Fibroblast of lung (primary cell): ENCODE measurements at regions not wholly inside any gene's neighbourhood (a gene's known extent, or its start where the extent isn't known, plus 50 kb on each side); places are given as distances from the start of the nearest gene placed in this dataset.

Experiments used
- DNase-seq, 2 donors: peaks; one replicate each; pipeline versions ENCODE4 v3.0.0 to v3.0.0-alpha.2; 2010; ENCODE audit warnings: low read depth in 2 of 2
- H2AFZ ChIP-seq: 2 replicates; pipeline ENCODE4 v1.5.1; 2012; ENCODE audit warnings: low read length, control low read depth, inconsistent platforms
- H3K27ac ChIP-seq: 2 replicates; pipeline ENCODE4 v1.5.1; 2011; ENCODE audit warnings: low read length, control low read depth; ENCODE audit not compliant: insufficient read depth
- H3K27me3 ChIP-seq: 2 replicates; pipeline ENCODE4 v1.5.1; 2011; ENCODE audit warnings: mild to moderate bottlenecking, low read length; ENCODE audit not compliant: control insufficient read depth, insufficient read depth
- H3K36me3 ChIP-seq: 2 replicates; pipeline ENCODE4 v1.5.1; 2011; ENCODE audit warnings: low read length; ENCODE audit not compliant: control insufficient read depth, insufficient read depth
- H3K4me1 ChIP-seq: 2 replicates; pipeline ENCODE4 v1.5.1; 2011; ENCODE audit warnings: low read length; ENCODE audit not compliant: control insufficient read depth, insufficient read depth; ENCODE audit errors: extremely low read depth
- H3K4me2 ChIP-seq: 2 replicates; pipeline ENCODE4 v1.5.1; 2011; ENCODE audit warnings: low read length, control low read depth; ENCODE audit not compliant: insufficient read depth; ENCODE audit errors: extremely low read depth
- H3K4me3 ChIP-seq, 4 experiments: fragments of 200-600 bp in 1 of 4; sonication (generic) in 1 of 4; replicated peaks in 1 of 4; 2 replicates each; pipeline ENCODE4 v1.5.1; 2011 to 2016; ENCODE audit warnings: low read length in 4 of 4, low read depth in 3 of 4, mild to moderate bottlenecking in 3 of 4, control low read depth in 2 of 4, inconsistent platforms in 1 of 4, mixed read lengths in 1 of 4; ENCODE audit not compliant: insufficient read depth in 1 of 4; ENCODE audit errors: control extremely low read depth in 1 of 4
- H3K79me2 ChIP-seq: 2 replicates; pipeline ENCODE4 v1.5.1; 2012; ENCODE audit warnings: mild to moderate bottlenecking, low read length, inconsistent platforms; ENCODE audit not compliant: control insufficient read depth, insufficient read depth
- H3K9ac ChIP-seq: 2 replicates; pipeline ENCODE4 v1.5.1; 2011; ENCODE audit warnings: mild to moderate bottlenecking, low read length, control low read depth; ENCODE audit not compliant: insufficient read depth
- H3K9me3 ChIP-seq: 2 replicates; pipeline ENCODE4 v1.5.1; 2012; ENCODE audit warnings: low read depth, low read length; ENCODE audit not compliant: control insufficient read depth, insufficient read depth
- H4K20me1 ChIP-seq: 2 replicates; pipeline ENCODE4 v1.5.1; 2011; ENCODE audit warnings: low read length; ENCODE audit not compliant: control insufficient read depth, insufficient read depth; ENCODE audit errors: extremely low read depth
- EZH2 ChIP-seq: IDR thresholded peaks from 2 replicates; pipeline ENCODE4 v1.5.1; 2012; ENCODE audit warnings: low read length, control low read depth, mild to moderate bottlenecking; ENCODE audit errors: missing control alignments
- TF ChIP-seq, protein P1 (sequence below), 2 donors: IDR thresholded peaks in 1 of 2; conservative IDR thresholded peaks in 1 of 2; 1 replicate in 1 of 2; 2 replicates in 1 of 2; pipeline ENCODE4 v1.5.1; 2011 to 2012; ENCODE audit warnings: low read length in 2 of 2, control low read depth in 1 of 2, inconsistent platforms in 1 of 2, low read depth in 1 of 2, mild to moderate bottlenecking in 1 of 2

DNA sequence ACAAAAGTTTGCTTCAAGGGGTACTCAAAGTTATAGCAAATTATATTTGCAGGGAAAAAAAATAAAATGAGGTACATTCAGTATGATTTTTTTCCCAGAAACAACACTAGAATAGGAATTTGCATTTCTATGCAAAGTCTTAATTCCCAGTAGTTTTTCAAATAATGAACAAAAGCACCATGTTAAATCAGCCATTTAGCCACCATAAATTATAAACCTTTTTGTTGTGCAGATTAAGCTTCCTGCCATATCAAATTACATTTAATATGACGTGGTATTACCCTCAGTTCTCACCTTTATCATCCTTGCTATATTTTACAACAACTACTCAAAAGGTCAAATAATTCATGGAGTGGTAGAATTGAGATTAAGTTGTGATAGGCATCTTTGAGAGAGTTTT is 136.6 kb upstream of the FRY start:
- Histone ChIP-seq H3K36me3 (no peaks in the 10 kb centered on the region), H3K4me1 (no peaks in the 10 kb centered on the region), H3K4me3 (no peak overlapping the region), H3K27ac (no peak overlapping the region), H3K27me3 (no peaks in the 10 kb centered on the region), H4K20me1 (no peaks in the 10 kb centered on the region), H3K9me3 (no peaks in the 10 kb centered on the region), H3K79me2 (no peaks in the 10 kb centered on the region), H2AFZ (no peak overlapping the region), H3K9ac (no peak overlapping the region), H3K4me2 (no peak overlapping the region)
- DNase-seq = no peak
- no peak for TF ChIP-seq EZH2
- TF ChIP-seq, protein P1, sequence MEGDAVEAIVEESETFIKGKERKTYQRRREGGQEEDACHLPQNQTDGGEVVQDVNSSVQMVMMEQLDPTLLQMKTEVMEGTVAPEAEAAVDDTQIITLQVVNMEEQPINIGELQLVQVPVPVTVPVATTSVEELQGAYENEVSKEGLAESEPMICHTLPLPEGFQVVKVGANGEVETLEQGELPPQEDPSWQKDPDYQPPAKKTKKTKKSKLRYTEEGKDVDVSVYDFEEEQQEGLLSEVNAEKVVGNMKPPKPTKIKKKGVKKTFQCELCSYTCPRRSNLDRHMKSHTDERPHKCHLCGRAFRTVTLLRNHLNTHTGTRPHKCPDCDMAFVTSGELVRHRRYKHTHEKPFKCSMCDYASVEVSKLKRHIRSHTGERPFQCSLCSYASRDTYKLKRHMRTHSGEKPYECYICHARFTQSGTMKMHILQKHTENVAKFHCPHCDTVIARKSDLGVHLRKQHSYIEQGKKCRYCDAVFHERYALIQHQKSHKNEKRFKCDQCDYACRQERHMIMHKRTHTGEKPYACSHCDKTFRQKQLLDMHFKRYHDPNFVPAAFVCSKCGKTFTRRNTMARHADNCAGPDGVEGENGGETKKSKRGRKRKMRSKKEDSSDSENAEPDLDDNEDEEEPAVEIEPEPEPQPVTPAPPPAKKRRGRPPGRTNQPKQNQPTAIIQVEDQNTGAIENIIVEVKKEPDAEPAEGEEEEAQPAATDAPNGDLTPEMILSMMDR (conservative IDR thresholded peaks at IDR 0.05 in 1 of 2, IDR thresholded peaks at IDR 0.05 in 1 of 2; ENCODE audit: low read depth in 1 of 2, low read length in 2 of 2) = no peak

DNA sequence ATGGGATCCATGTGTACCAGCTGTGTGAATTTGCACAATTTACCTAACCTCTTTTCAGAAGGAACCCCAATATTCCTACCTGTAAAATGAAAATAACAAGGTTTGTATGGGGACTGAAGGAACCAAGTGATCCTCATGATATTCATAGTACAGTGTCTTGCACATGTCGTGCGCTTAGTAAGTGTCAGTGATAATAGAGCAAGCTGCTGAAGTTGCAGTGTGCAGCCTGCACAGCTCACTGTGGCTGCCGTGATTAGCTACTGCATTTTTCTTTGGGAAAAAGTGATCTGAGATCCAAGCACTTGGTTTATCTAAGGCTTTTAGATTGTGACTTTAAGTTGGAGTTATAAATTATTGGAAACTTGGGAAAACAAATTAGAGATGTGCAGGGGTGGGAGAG is 135.9 kb upstream of the FRY start:
- Histone ChIP-seq H3K9ac (no peak overlapping the region), H2AFZ (no peak overlapping the region), H3K4me2 (no peak overlapping the region), H3K9me3 (no peaks in the 10 kb centered on the region), H3K36me3 (no peaks in the 10 kb centered on the region), H3K27ac (no peak overlapping the region), H4K20me1 (no peaks in the 10 kb centered on the region), H3K4me1 (no peaks in the 10 kb centered on the region), H3K4me3 (no peak overlapping the region), H3K27me3 (no peaks in the 10 kb centered on the region), H3K79me2 (no peaks in the 10 kb centered on the region)
- no peak for DNase-seq
- TF ChIP-seq, protein P1 (conservative IDR thresholded peaks at IDR 0.05 in 1 of 2, IDR thresholded peaks at IDR 0.05 in 1 of 2; ENCODE audit: low read depth in 1 of 2, low read length in 2 of 2) = no peak
- TF ChIP-seq EZH2 = no peak

- peak; percentile 77 to 86 for DNase-seq
- no peak overlapping the region for H3K9ac ChIP-seq
- TF ChIP-seq, protein P1 (conservative IDR thresholded peaks at IDR 0.05 in 1 of 2, IDR thresholded peaks at IDR 0.05 in 1 of 2; ENCODE audit: low read depth in 1 of 2, low read length in 2 of 2) = no peak
- no peak for TF ChIP-seq EZH2
- H3K36me3 ChIP-seq = no peaks in the 10 kb centered on the region
- no peak overlapping the region for H3K27ac ChIP-seq
- no peaks in the 10 kb centered on the region for H4K20me1 ChIP-seq
- no peak overlapping the region for H3K4me3 ChIP-seq
- no peaks in the 10 kb centered on the region for H3K79me2 ChIP-seq
- H2AFZ ChIP-seq = no peak overlapping the region
- no peaks in the 10 kb centered on the region for H3K4me1 ChIP-seq
- H3K9me3 ChIP-seq = no peaks in the 10 kb centered on the region
- H3K27me3 ChIP-seq = no peaks in the 10 kb centered on the region
- no peak overlapping the region for H3K4me2 ChIP-seq
Measured at GRCh38 chr13:31896427-31896826, 135.1 kb upstream of the FRY start.
